H1 (cell line): ENCODE measurements at regions not wholly inside any gene's neighbourhood (a gene's known extent, or its start where the extent isn't known, plus 50 kb on each side); places are given as distances from the start of the nearest gene placed in this dataset.

Experiments
- CTCF ChIA-PET: fragments of 300-600 bp; sonication (Branson Sonifier 250); formaldehyde crosslinking; loops from one replicate; lab custom pipeline; 2021; ENCODE audit not compliant: partially characterized antibody; lab: Charles Lee
- POLR2A ChIA-PET: fragments of 300-600 bp; sonication (Branson Sonifier 250); formaldehyde crosslinking; loops from one replicate; lab custom pipeline; 2021; ENCODE audit warnings: inconsistent platforms; ENCODE audit not compliant: partially characterized antibody; lab: Charles Lee
- DNase-seq, 2 experiments: peaks; one replicate each; pipeline versions ENCODE4 v3.0.0 to v3.0.0-alpha.2; 2010 to 2022; ENCODE audit warnings: low spot score in 2 of 2, low read depth in 1 of 2, mixed read lengths in 1 of 2
- FAIRE-seq: peaks from 2 replicates; lab custom pipeline; 2011; peaks lifted over from hg19 to GRCh38; lab: Jason Lieb, UNC
- H2AFZ ChIP-seq: 2 replicates; pipeline ENCODE4 v1.8.1; 2012; ENCODE audit warnings: low read length, inconsistent platforms
- H2AK5ac ChIP-seq: 2 replicates; pipeline ENCODE4 v1.6.1; 2013; ENCODE audit warnings: low read depth, low read length
- H2BK120ac ChIP-seq: replicated peaks from 2 replicates; pipeline ENCODE3; 2013; ENCODE audit warnings: low read depth, low read length, inconsistent platforms
- H2BK12ac ChIP-seq: 2 replicates; pipeline ENCODE4 v1.6.1; 2013; ENCODE audit warnings: low read depth, low read length
- H2BK15ac ChIP-seq: 2 replicates; pipeline ENCODE4 v1.6.1; 2013; ENCODE audit warnings: low read length
- H2BK20ac ChIP-seq: 2 replicates; pipeline ENCODE4 v1.6.1; 2013; ENCODE audit warnings: low read length
- H2BK5ac ChIP-seq: 2 replicates; pipeline ENCODE4 v1.6.1; 2013; ENCODE audit warnings: low read depth, low read length
- H3K14ac ChIP-seq: 2 replicates; pipeline ENCODE4 v1.6.1; 2013; ENCODE audit warnings: inconsistent platforms; ENCODE audit not compliant: insufficient read length
- H3K18ac ChIP-seq: 2 replicates; pipeline ENCODE4 v1.6.1; 2013; ENCODE audit warnings: low read length; ENCODE audit errors: extremely low read depth
- H3K23ac ChIP-seq: 2 replicates; pipeline ENCODE4 v1.6.1; 2013; ENCODE audit warnings: inconsistent platforms; ENCODE audit not compliant: insufficient read length
- H3K23me2 ChIP-seq: 2 replicates; pipeline ENCODE4 v1.6.1; 2013; ENCODE audit warnings: low read depth, low read length
- H3K27ac ChIP-seq: 2 replicates; pipeline ENCODE4 v1.6.1; 2011; ENCODE audit warnings: low read depth, low read length, inconsistent platforms
- H3K27me3 ChIP-seq, 4 experiments: replicated peaks in 1 of 4; 1 replicate in 1 of 4; 2 replicates in 3 of 4; pipeline versions ENCODE4 v1.6.1 to v1.8.1; 2011 to 2013; ENCODE audit warnings: low read length in 3 of 4, mild to moderate bottlenecking in 3 of 4, inconsistent platforms in 2 of 4, mixed read lengths in 2 of 4, moderate library complexity in 1 of 4; ENCODE audit not compliant: control insufficient read depth in 3 of 4, insufficient read depth in 3 of 4; ENCODE audit errors: extremely low read depth in 1 of 4
- H3K36me3 ChIP-seq, 4 experiments: 2 replicates each; pipeline versions ENCODE4 v1.6.1 to v1.8.1; 2011 to 2013; ENCODE audit warnings: mild to moderate bottlenecking in 4 of 4, low read length in 3 of 4, moderate library complexity in 2 of 4, control low read depth in 1 of 4, inconsistent platforms in 1 of 4; ENCODE audit not compliant: insufficient read depth in 4 of 4, control insufficient read depth in 2 of 4
- H3K4ac ChIP-seq: replicated peaks from 2 replicates; pipeline ENCODE3; 2013; ENCODE audit warnings: low read length, low read depth, mixed read lengths, inconsistent platforms; ENCODE audit not compliant: insufficient read length
- H3K4me1 ChIP-seq, 4 experiments: replicated peaks in 1 of 4; 1 replicate in 1 of 4; 2 replicates in 3 of 4; pipeline versions ENCODE4 v1.6.1 to v1.8.1; 2011 to 2013; ENCODE audit warnings: low read length in 3 of 4, inconsistent platforms in 2 of 4, mixed read lengths in 1 of 4; ENCODE audit not compliant: insufficient read depth in 4 of 4, control insufficient read depth in 3 of 4
- H3K4me2 ChIP-seq, 2 experiments: 2 replicates each; pipeline versions ENCODE4 v1.6.1 to v1.8.1; 2011 to 2013; ENCODE audit warnings: low read depth in 2 of 2, low read length in 2 of 2, control low read depth in 1 of 2, inconsistent platforms in 1 of 2, mild to moderate bottlenecking in 1 of 2; ENCODE audit not compliant: insufficient read depth in 1 of 2
- H3K4me3 ChIP-seq, 4 experiments: fragments of 200-600, 300-600 bp in 1 of 4; sonication (generic), shearing (Covaris generic), sonication (Bioruptor Twin) in 1 of 4; 2 replicates each; pipeline versions ENCODE4 v1.5.1 to v1.8.1; 2011 to 2016; ENCODE audit warnings: low read length in 4 of 4, low read depth in 3 of 4, control low read depth in 2 of 4, inconsistent platforms in 2 of 4, mild to moderate bottlenecking in 2 of 4, mixed read lengths in 1 of 4, moderate library complexity in 1 of 4; ENCODE audit not compliant: insufficient read depth in 2 of 4; ENCODE audit errors: extremely low read depth in 1 of 4
- H3K56ac ChIP-seq: replicated peaks from 2 replicates; pipeline ENCODE3; 2013; ENCODE audit warnings: low read depth, mild to moderate bottlenecking, mixed read lengths, low read length, inconsistent platforms; ENCODE audit not compliant: insufficient read length
- H3K79me1 ChIP-seq: 2 replicates; pipeline ENCODE4 v1.6.1; 2013; ENCODE audit warnings: low read depth, low read length, control low read depth
- H3K79me2 ChIP-seq, 2 experiments: 2 replicates each; pipeline versions ENCODE4 v1.6.1 to v1.8.1; 2012 to 2013; ENCODE audit warnings: low read length in 2 of 2, mild to moderate bottlenecking in 2 of 2, inconsistent platforms in 1 of 2; ENCODE audit not compliant: insufficient read depth in 2 of 2, control insufficient read depth in 1 of 2
- H3K9ac ChIP-seq, 4 experiments: replicated peaks in 1 of 4; 1 replicate in 1 of 4; 2 replicates in 3 of 4; pipeline versions ENCODE4 v1.6.1 to v1.8.1; 2011 to 2013; ENCODE audit warnings: low read depth in 3 of 4, low read length in 3 of 4, control low read depth in 2 of 4, mild to moderate bottlenecking in 2 of 4, moderate library complexity in 2 of 4, inconsistent platforms in 1 of 4; ENCODE audit errors: extremely low read depth in 1 of 4
- H3K9me3 ChIP-seq, 2 experiments: 2 replicates each; pipeline versions ENCODE4 v1.6.1 to v1.8.1; 2012 to 2013; ENCODE audit warnings: mild to moderate bottlenecking in 2 of 2, moderate library complexity in 2 of 2, control low read depth in 1 of 2, inconsistent platforms in 1 of 2, low read depth in 1 of 2, low read length in 1 of 2, mixed read lengths in 1 of 2; ENCODE audit not compliant: insufficient read depth in 2 of 2
- H4K20me1 ChIP-seq, 2 experiments: replicated peaks in 1 of 2; 2 replicates each; pipeline versions ENCODE3 to v1.8.1; 2011 to 2013; ENCODE audit warnings: inconsistent platforms in 2 of 2, low read length in 2 of 2, mild to moderate bottlenecking in 1 of 2; ENCODE audit not compliant: insufficient read depth in 2 of 2, control insufficient read depth in 1 of 2
- H4K5ac ChIP-seq: 2 replicates; pipeline ENCODE4 v1.6.1; 2013; ENCODE audit warnings: low read length, low read depth, mixed read lengths, inconsistent platforms; ENCODE audit not compliant: insufficient read length
- H4K8ac ChIP-seq: 2 replicates; pipeline ENCODE4 v1.8.0; 2013; ENCODE audit warnings: mild to moderate bottlenecking, moderate library complexity, low read length, inconsistent platforms; ENCODE audit not compliant: insufficient read depth; ENCODE audit errors: extremely low read depth
- H4K91ac ChIP-seq: replicated peaks from 2 replicates; pipeline ENCODE3; 2013; ENCODE audit warnings: low read length, mixed read lengths, inconsistent platforms; ENCODE audit not compliant: insufficient read length
- ASH2L ChIP-seq: fragments of 200-600, 300-600 bp; sonication (generic); IDR thresholded peaks from one replicate; pipeline ENCODE4 v1.7.1; 2017; ENCODE audit warnings: low read length
- BCL11A ChIP-seq, 2 experiments: IDR thresholded peaks; one replicate each; pipeline ENCODE4 v1.6.1; 2011; ENCODE audit warnings: low read depth in 2 of 2, low read length in 2 of 2, mild to moderate bottlenecking in 2 of 2
- CBX5 ChIP-seq: fragments of 300-800, 300-1000 bp; sonication (generic); IDR thresholded peaks from 2 replicates; pipeline ENCODE4 v1.7.1; 2016; ENCODE audit warnings: antibody characterized with exemption, low read length, low read depth
- CTBP2 ChIP-seq: IDR thresholded peaks from 2 replicates; pipeline ENCODE4 v1.7.0; 2011; ENCODE audit warnings: borderline replicate concordance, mild to moderate bottlenecking, moderate library complexity, mixed read lengths, low read length; ENCODE audit not compliant: insufficient read depth, insufficient read length
- EZH2 ChIP-seq: fragments of 200-600 bp; sonication (generic); IDR thresholded peaks from 2 replicates; pipeline ENCODE4 v1.7.1; 2012; ENCODE audit warnings: low read depth, mild to moderate bottlenecking, moderate library complexity, low read length, inconsistent platforms; ENCODE audit not compliant: severe bottlenecking
- FOSL1 ChIP-seq: IDR thresholded peaks from 2 replicates; pipeline ENCODE4 v1.6.1; 2011; ENCODE audit warnings: mild to moderate bottlenecking, low read depth, low read length, moderate library complexity; ENCODE audit not compliant: insufficient read depth
- GTF2F1 ChIP-seq: IDR thresholded peaks from 2 replicates; pipeline ENCODE4 v1.6.1; 2012; ENCODE audit warnings: low read depth, low read length, improper control_type of control experiment, borderline replicate concordance
- HDAC2 ChIP-seq, 2 experiments: fragments of 300-600 bp in 1 of 2; sonication (generic) in 1 of 2; IDR thresholded peaks; 2 replicates each; pipeline ENCODE4 v1.6.1; 2011 to 2012; ENCODE audit warnings: low read depth in 2 of 2, low read length in 2 of 2, mild to moderate bottlenecking in 2 of 2, moderate library complexity in 2 of 2, borderline replicate concordance in 1 of 2, inconsistent platforms in 1 of 2
- NANOG ChIP-seq: IDR thresholded peaks from 2 replicates; pipeline ENCODE4 v1.6.1; 2011; ENCODE audit warnings: low read length, low read depth, mild to moderate bottlenecking, inconsistent platforms; ENCODE audit not compliant: insufficient read depth, poor library complexity, severe bottlenecking
- RXRA ChIP-seq: IDR thresholded peaks from 2 replicates; pipeline ENCODE4 v1.6.1; 2011; ENCODE audit warnings: low read depth, mild to moderate bottlenecking, low read length, moderate library complexity; ENCODE audit not compliant: insufficient read depth
- SIN3A ChIP-seq, 2 experiments: IDR thresholded peaks in 1 of 2; conservative IDR thresholded peaks in 1 of 2; 2 replicates each; pipeline ENCODE4 v1.6.1; 2011 to 2012; ENCODE audit warnings: low read length in 2 of 2, improper control_type of control experiment in 1 of 2, low read depth in 1 of 2, mild to moderate bottlenecking in 1 of 2
- TEAD4 ChIP-seq: IDR thresholded peaks from 2 replicates; pipeline ENCODE4 v1.6.1; 2012; ENCODE audit warnings: low read depth, low read length, inconsistent platforms, mixed read lengths
- YY1 ChIP-seq: IDR thresholded peaks from 2 replicates; pipeline ENCODE4 v1.6.1; 2011; ENCODE audit warnings: low read depth, mild to moderate bottlenecking, low read length
- WGBS, 2 experiments: shearing (Covaris generic) in 1 of 2; methylation state at CpG; one replicate each; pipeline versions ENCODE4 v1.1.6 to v1.1.7; 2013 to 2015; ENCODE audit warnings: low lambda C conversion rate in 2 of 2, mixed read lengths in 2 of 2, inconsistent platforms in 1 of 2, low coverage in 1 of 2, missing lambda C conversion rate in 1 of 2; ENCODE audit not compliant: insufficient replicate concordance in 2 of 2, insufficient coverage in 1 of 2, insufficient read length in 1 of 2; ENCODE audit errors: extremely low coverage in 1 of 2, missing lambda C conversion rate in 1 of 2; 5-methylcytosine and 5-hydroxymethylcytosine counted together

GRCh38 chr3:80445641-80446040 lies 677.8 kb upstream of the ROBO1 start:
- 78% methylated on average over 5 of the region's 5 CpGs; no CpG with 5 or more reads in 1 of the 2 experiments for WGBS, 2 experiments
- H3K27ac ChIP-seq: no peak overlapping the region

More at GRCh38 chr3:80445641-80446040, 677.8 kb upstream of the ROBO1 start:
- Histone ChIP-seq H3K23me2 (no peaks in the 10 kb centered on the region), H3K79me1 (no peaks in the 10 kb centered on the region), H2BK5ac (no peak overlapping the region), H2BK15ac (no peak overlapping the region), H3K79me2 (no peaks in the 10 kb centered on the region), H3K9me3 (no peaks in the 10 kb centered on the region), H3K9ac (no peak overlapping the region), H4K20me1 (no peaks in the 10 kb centered on the region), H2AFZ (no peak overlapping the region), H2BK20ac (no peak overlapping the region), H3K14ac (no peak overlapping the region), H3K56ac (no peak overlapping the region), H2BK12ac (no peak overlapping the region), H4K91ac (no peak overlapping the region), H3K4ac (no peak overlapping the region), H2AK5ac (no peak overlapping the region), H3K18ac (no peak overlapping the region), H2BK120ac (no peak overlapping the region), H4K8ac (no peak overlapping the region), H3K27me3 (no peaks in the 10 kb centered on the region), H4K5ac (no peak overlapping the region), H3K36me3 (no peaks in the 10 kb centered on the region), H3K4me3 (no peak overlapping the region), H3K23ac (no peak overlapping the region), H3K4me1 (peaks cover 0 to 6% (median 1%) of the 10 kb centered on the region in 4 experiments; a peak in 3 of 7 replicates), H3K4me2 (no peak overlapping the region)
- TF ChIP-seq TEAD4 (no peak), GTF2F1 (no peak), NANOG (no peak), CTBP2 (no peak), EZH2 (no peak), ASH2L (no peak), RXRA (no peak), HDAC2 (IDR thresholded peaks at IDR 0.05; ENCODE audit: borderline replicate concordance in 1 of 2, low read depth in 2 of 2, low read length in 2 of 2) (no peak), YY1 (no peak), SIN3A (conservative IDR thresholded peaks at IDR 0.05 in 1 of 2, IDR thresholded peaks at IDR 0.05 in 1 of 2; ENCODE audit: low read depth in 1 of 2, low read length in 2 of 2) (no peak), CBX5 (no peak), FOSL1 (no peak), BCL11A (IDR thresholded peaks at IDR 0.05; ENCODE audit: low read depth in 2 of 2, low read length in 2 of 2) (no peak)
- CTCF ChIA-PET: no interaction called here
- DNase-seq (no peak), FAIRE-seq (no peak)
- POLR2A ChIA-PET: no interaction called here
